ENCODE measurements at regions not wholly inside any gene's neighbourhood (a gene's known extent, or its start where the extent isn't known, plus 50 kb on each side); places are given as distances from the start of the nearest gene placed in this dataset.
"Not testable (repeated sequence)": the region's sequence is repeated elsewhere in the genome, so short reads cannot be mapped to it uniquely, and the experiment has no call there.

- TF ChIP-seq EZH2phosphoT487 (IDR thresholded peaks at IDR 0.05; ENCODE audit: insufficient read depth, low read depth); EZH2 (IDR thresholded peaks at IDR 0.05; ENCODE audit: insufficient read depth, poor library complexity, severe bottlenecking): not testable (repeated sequence)
These were observed 310.3 kb downstream of the KLF13 start for GRCh38 chr15:31636911-31637310.

All from GM23248 (cell line).